ENCODE measurements at regions not wholly inside any gene's neighbourhood (a gene's known extent, or its start where the extent isn't known, plus 50 kb on each side); places are given as distances from the start of the nearest gene placed in this dataset.

DNA sequence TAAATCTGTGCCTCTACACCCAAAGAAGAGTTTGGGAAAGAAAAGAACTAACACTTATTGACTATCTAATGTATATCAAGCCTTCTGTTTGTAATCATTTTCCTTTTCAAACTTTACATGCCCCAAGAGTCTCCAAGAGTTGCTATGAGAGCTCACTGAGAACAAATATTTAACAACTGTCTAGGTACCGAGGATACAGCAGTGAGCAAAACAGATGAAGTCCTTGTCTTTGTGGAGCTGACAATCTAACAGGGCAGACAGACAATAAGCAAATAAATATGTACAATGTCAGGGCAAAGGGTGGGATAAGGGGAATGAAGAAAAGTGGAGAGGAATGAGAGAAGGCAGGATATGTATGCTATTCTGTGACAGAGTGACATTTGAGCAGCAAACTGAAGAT, 64.8 kb upstream of the KSR1 start:
- no peak overlapping the region for H3K4me3 ChIP-seq (ENCODE audit: control insufficient read depth, low read depth, low read length)
- TF ChIP-seq, protein P1, sequence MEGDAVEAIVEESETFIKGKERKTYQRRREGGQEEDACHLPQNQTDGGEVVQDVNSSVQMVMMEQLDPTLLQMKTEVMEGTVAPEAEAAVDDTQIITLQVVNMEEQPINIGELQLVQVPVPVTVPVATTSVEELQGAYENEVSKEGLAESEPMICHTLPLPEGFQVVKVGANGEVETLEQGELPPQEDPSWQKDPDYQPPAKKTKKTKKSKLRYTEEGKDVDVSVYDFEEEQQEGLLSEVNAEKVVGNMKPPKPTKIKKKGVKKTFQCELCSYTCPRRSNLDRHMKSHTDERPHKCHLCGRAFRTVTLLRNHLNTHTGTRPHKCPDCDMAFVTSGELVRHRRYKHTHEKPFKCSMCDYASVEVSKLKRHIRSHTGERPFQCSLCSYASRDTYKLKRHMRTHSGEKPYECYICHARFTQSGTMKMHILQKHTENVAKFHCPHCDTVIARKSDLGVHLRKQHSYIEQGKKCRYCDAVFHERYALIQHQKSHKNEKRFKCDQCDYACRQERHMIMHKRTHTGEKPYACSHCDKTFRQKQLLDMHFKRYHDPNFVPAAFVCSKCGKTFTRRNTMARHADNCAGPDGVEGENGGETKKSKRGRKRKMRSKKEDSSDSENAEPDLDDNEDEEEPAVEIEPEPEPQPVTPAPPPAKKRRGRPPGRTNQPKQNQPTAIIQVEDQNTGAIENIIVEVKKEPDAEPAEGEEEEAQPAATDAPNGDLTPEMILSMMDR (IDR thresholded peaks at IDR 0.05; ENCODE audit: control insufficient read depth, insufficient read depth, low read depth, low read length, missing control alignments) = no peak
- DNase-seq (ENCODE audit: low read depth) = no peak

DNA sequence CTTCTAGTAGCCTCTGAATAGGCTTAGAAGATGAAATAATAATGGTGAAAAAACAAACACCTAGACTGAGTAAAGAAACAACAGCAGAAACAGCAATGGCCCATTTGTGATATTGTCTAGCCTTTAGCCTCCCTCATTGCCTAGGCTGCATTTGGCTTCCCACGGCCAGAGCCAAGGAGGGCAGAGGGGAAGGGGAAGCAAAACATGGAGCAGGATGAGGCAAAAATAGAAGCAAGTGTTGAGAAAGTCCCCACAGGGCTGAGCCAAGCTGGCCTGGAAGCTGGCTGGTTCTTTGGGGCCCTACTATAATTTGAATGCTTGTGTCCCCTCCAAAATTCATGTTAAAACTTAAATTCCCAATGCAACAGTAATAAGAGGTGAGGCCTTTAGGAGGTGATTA, 60.2 kb upstream of the KSR1 start:
- TF ChIP-seq, protein P1 (IDR thresholded peaks at IDR 0.05; ENCODE audit: control insufficient read depth, insufficient read depth, low read depth, low read length, missing control alignments) = no peak
- no peak for DNase-seq (ENCODE audit: low read depth)
- H3K4me3 ChIP-seq (ENCODE audit: control insufficient read depth, low read depth, low read length) = no peak overlapping the region

DNA sequence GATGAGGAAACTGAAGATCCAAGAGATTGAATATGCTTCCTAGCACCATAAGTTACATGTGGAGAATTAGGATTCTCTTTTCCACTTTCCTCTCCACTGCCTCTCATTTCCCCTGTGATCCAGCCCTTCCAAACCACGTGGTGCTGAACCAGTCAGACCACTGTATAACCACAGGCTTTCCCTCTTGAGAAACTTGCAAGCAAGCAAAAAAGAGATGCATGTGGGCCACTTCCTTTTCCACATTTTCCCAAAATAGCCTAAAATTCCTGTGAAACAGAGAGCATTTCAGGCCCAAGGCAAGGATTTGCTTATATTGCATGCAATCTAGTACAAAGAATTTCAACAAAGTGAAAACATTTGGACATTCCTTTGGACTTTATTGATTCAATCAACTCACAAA, 59.3 kb upstream of the KSR1 start:
- TF ChIP-seq, protein P1 (IDR thresholded peaks at IDR 0.05; ENCODE audit: control insufficient read depth, insufficient read depth, low read depth, low read length, missing control alignments) = no peak
- peak; percentile 35 for DNase-seq (ENCODE audit: low read depth)
- H3K4me3 ChIP-seq (ENCODE audit: control insufficient read depth, low read depth, low read length) = no peak overlapping the region

DNA sequence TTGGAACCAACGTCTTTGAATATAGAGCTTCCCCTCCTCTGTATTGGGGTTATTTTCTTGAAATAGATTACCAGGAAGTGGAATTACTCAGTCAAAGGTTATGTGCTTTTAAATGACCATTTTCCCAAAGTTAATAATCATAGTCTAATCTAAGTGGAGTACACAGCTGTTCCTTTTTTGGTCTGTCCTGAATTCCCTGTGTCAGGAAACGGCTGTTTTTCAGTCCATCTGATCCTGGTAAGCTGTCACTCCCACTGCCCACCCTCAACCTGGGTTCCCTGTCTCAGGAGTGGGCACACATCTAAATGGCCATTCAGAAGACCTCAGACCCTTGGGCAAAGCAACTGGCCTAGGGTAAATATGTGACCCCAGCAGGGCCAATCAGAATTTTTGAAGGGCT, 57.6 kb upstream of the KSR1 start:
- TF ChIP-seq, protein P1 (IDR thresholded peaks at IDR 0.05; ENCODE audit: control insufficient read depth, insufficient read depth, low read depth, low read length, missing control alignments) = no peak
- DNase-seq (ENCODE audit: low read depth) = no peak
- H3K4me3 ChIP-seq (ENCODE audit: control insufficient read depth, low read depth, low read length) = no peak overlapping the region

DNA sequence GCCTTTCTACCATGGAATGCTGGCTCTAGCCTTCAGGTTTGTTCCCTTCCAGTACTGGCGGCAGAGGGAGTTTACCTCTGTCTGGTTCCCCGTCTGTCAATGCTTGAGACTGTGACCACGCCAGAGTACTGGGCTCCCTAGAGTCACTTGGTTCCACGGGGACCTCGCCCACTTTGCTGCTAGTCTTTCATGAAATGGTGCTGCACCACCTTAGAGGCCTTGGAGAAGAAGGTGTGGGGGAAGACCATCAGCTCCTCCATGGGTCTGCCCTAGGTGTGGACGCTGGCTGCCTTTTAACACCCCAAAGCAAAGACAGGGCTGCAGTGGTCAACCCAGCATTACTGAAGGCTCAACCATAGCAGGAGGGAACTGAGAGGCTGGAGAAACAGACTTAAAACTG, 55.3 kb upstream of the KSR1 start:
- DNase-seq (ENCODE audit: low read depth) = no peak
- TF ChIP-seq, protein P1 (IDR thresholded peaks at IDR 0.05; ENCODE audit: control insufficient read depth, insufficient read depth, low read depth, low read length, missing control alignments) = no peak
- H3K4me3 ChIP-seq (ENCODE audit: control insufficient read depth, low read depth, low read length) = no peak overlapping the region

DNA sequence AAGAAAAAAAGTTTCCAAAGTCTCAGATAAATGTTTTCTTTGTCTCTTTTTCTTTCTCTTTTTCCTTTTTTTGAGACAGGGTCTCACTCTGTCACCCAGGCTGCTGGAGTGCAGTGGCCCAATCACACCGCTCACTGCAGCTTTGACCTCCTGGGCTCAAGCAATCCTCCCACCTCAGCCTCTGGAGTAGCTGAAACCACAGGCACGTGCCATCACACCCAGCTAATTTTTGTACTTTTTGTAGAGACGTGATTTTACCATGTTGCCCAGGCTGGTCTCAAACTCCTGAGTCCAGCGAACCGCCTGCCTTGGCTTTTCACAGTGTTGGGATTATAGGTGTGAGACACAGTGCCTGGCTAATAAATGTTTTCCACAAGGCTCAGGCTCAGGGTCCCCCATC, 53.3 kb upstream of the KSR1 start:
- H3K4me3 ChIP-seq (ENCODE audit: control insufficient read depth, low read depth, low read length) = no peak overlapping the region

More for the DNA sequence above, 53.3 kb upstream of the KSR1 start:
- TF ChIP-seq, protein P1 (IDR thresholded peaks at IDR 0.05; ENCODE audit: control insufficient read depth, insufficient read depth, low read depth, low read length, missing control alignments) = no peak
- no peak for DNase-seq (ENCODE audit: low read depth)

Measured in AG09309 (cell line).